Neural cell (in vitro differentiated cells): ENCODE measurements at regions not wholly inside any gene's neighbourhood (a gene's known extent, or its start where the extent isn't known, plus 50 kb on each side); places are given as distances from the start of the nearest gene placed in this dataset.
A peak's percentile ranks its signal among the peaks of the same experiment; 100 is the strongest.

Experiments used
- H2AFZ ChIP-seq: fragments of 200-600, 300-800 bp; sonication (generic), shearing (Covaris generic); 2 replicates; pipeline ENCODE4 v1.6.0; 2014; ENCODE audit warnings: low read depth, mild to moderate bottlenecking, antibody characterized with exemption, low read length, moderate library complexity
- H3F3A ChIP-seq: fragments of 200-600 bp; shearing (Covaris generic); 2 replicates; pipeline ENCODE4 v1.6.1; 2016; ENCODE audit warnings: mild to moderate bottlenecking, moderate library complexity, mixed read lengths, antibody characterized with exemption, low read length; ENCODE audit not compliant: insufficient read depth, poor library complexity, severe bottlenecking
- H3K27ac ChIP-seq: fragments of 200-600, 300-800 bp; sonication (generic), shearing (Covaris generic); 2 replicates; pipeline ENCODE4 v1.5.1; 2014; ENCODE audit warnings: mild to moderate bottlenecking, low read length, moderate library complexity
- H3K27me3 ChIP-seq: fragments of 300-800, 200-600 bp; sonication (generic), shearing (Covaris generic); 2 replicates; pipeline ENCODE4 v1.6.0; 2014; ENCODE audit warnings: mild to moderate bottlenecking, low read depth, low read length, moderate library complexity; ENCODE audit not compliant: insufficient read depth
- H3K36me3 ChIP-seq: fragments of 300-800, 200-600 bp; sonication (generic), shearing (Covaris generic); 2 replicates; pipeline ENCODE4 v1.5.1; 2014; ENCODE audit warnings: mild to moderate bottlenecking, antibody characterized with exemption, low read length, moderate library complexity; ENCODE audit not compliant: insufficient read depth
- H3K4me2 ChIP-seq: fragments of 300-800, 200-600 bp; sonication (generic), shearing (Covaris generic); 2 replicates; pipeline ENCODE4 v1.6.0; 2014; ENCODE audit warnings: mild to moderate bottlenecking, low read length
- H3K4me3 ChIP-seq: fragments of 300-800, 200-600 bp; sonication (generic), shearing (Covaris generic); 2 replicates; pipeline ENCODE4 v1.5.1; 2014; ENCODE audit warnings: mild to moderate bottlenecking, low read length, moderate library complexity
- H3K79me2 ChIP-seq: fragments of 200-600 bp; shearing (Covaris generic); replicated peaks from 2 replicates; pipeline ENCODE4 v1.6.0; 2014; ENCODE audit warnings: mild to moderate bottlenecking, low read length, moderate library complexity; ENCODE audit not compliant: insufficient read depth
- H3K9ac ChIP-seq: fragments of 300-800, 200-600 bp; sonication (generic), shearing (Covaris generic); 2 replicates; pipeline ENCODE4 v1.6.1; 2016; ENCODE audit warnings: mild to moderate bottlenecking, low read length, mixed read lengths
- H3K9me2 ChIP-seq: fragments of 200-600 bp; shearing (Covaris generic); 2 replicates; pipeline ENCODE4 v1.6.1; 2016; ENCODE audit warnings: mild to moderate bottlenecking, low read length, mixed read lengths; ENCODE audit not compliant: insufficient read depth
- H3K9me3 ChIP-seq: fragments of 200-600, 300-800 bp; sonication (generic), shearing (Covaris generic); 2 replicates; pipeline ENCODE4 v1.6.1; 2016; ENCODE audit warnings: mild to moderate bottlenecking, mixed run types, low read length, moderate library complexity, mixed read lengths
- H4K20me1 ChIP-seq: fragments of 200-600 bp; shearing (Covaris generic); 2 replicates; pipeline ENCODE4 v1.6.1; 2016; ENCODE audit warnings: mild to moderate bottlenecking, mixed run types; ENCODE audit not compliant: insufficient read depth
- CTCF ChIP-seq: fragments of 450-650 bp; IDR thresholded peaks from 2 replicates; pipeline ENCODE4 v1.5.1; 2014; ENCODE audit warnings: antibody characterized with exemption, mild to moderate bottlenecking, moderate library complexity; ENCODE audit not compliant: poor library complexity, severe bottlenecking
- EP300 ChIP-seq: fragments of 450-650 bp; conservative IDR thresholded peaks from 2 replicates; pipeline ENCODE4 v1.6.1; 2014; ENCODE audit warnings: antibody characterized with exemption, mild to moderate bottlenecking, moderate library complexity; ENCODE audit not compliant: poor library complexity, severe bottlenecking
- EZH2 ChIP-seq: fragments of 200-600, 300-800 bp; shearing (Covaris generic), sonication (generic); IDR thresholded peaks from 2 replicates; pipeline ENCODE4 v1.6.1; 2014; ENCODE audit warnings: antibody characterized with exemption, low read length, borderline replicate concordance, mild to moderate bottlenecking; ENCODE audit not compliant: insufficient read depth, poor library complexity, severe bottlenecking
- MXI1 ChIP-seq: fragments of 450-650 bp; conservative IDR thresholded peaks from 2 replicates; pipeline ENCODE4 v1.6.1; 2014; ENCODE audit warnings: antibody characterized with exemption, mild to moderate bottlenecking; ENCODE audit not compliant: poor library complexity, severe bottlenecking
- POLR2AphosphoS5 ChIP-seq: IDR thresholded peaks from 2 replicates; pipeline ENCODE4 v1.6.1; 2012
- RAD21 ChIP-seq: fragments of 450-650 bp; conservative IDR thresholded peaks from 2 replicates; pipeline ENCODE4 v1.6.1; 2014; ENCODE audit warnings: antibody characterized with exemption, mild to moderate bottlenecking, moderate library complexity
- REST ChIP-seq: IDR thresholded peaks from 2 replicates; pipeline ENCODE4 v1.6.1; 2012; ENCODE audit warnings: borderline replicate concordance
- SMC3 ChIP-seq: fragments of 450-650 bp; conservative IDR thresholded peaks from 2 replicates; pipeline ENCODE4 v1.6.1; 2014; ENCODE audit warnings: antibody characterized with exemption, mild to moderate bottlenecking, moderate library complexity; ENCODE audit not compliant: poor library complexity
- TAF1 ChIP-seq: IDR thresholded peaks from 2 replicates; pipeline ENCODE4 v1.6.1; 2012; ENCODE audit warnings: low read depth

GRCh38 chr10:91162495-91163268 is 57.8 kb upstream of the PCGF5 start:
- Histone ChIP-seq H3K9me2 (no peaks in the 10 kb centered on the region), H3K27ac (no peak overlapping the region), H3F3A (no peaks in the 10 kb centered on the region), H4K20me1 (no peaks in the 10 kb centered on the region), H3K4me3 (peak overlapping the region; percentile 81), H3K4me2 (no peak overlapping the region), H3K9ac (peak overlapping the region; percentile 65), H2AFZ (no peak overlapping the region), H3K36me3 (no peaks in the 10 kb centered on the region), H3K27me3 (peaks cover 29% of the 10 kb centered on the region), H3K9me3 (no peaks in the 10 kb centered on the region), H3K79me2 (no peaks in the 10 kb centered on the region)
- TF ChIP-seq MXI1: peak; percentile 24
- TF ChIP-seq REST: no peak
- TF ChIP-seq SMC3: no peak
- no peak for TF ChIP-seq EP300
- no peak for TF ChIP-seq EZH2
- TF ChIP-seq RAD21: peak; percentile 19

- Histone ChIP-seq H4K20me1 (no peaks in the 10 kb centered on the region), H3K79me2 (no peaks in the 10 kb centered on the region), H3K27me3 (peaks cover 29% of the 10 kb centered on the region), H2AFZ (peak overlapping the region; percentile 42), H3K9me2 (no peaks in the 10 kb centered on the region), H3K36me3 (no peaks in the 10 kb centered on the region), H3K4me2 (peak overlapping the region; percentile 63), H3K4me3 (peak overlapping the region; percentile 81), H3K9ac (peak overlapping the region; percentile 65), H3K9me3 (no peaks in the 10 kb centered on the region), H3K27ac (peak overlapping the region; percentile 29), H3F3A (no peaks in the 10 kb centered on the region)
- TF ChIP-seq SMC3: peak; percentile 49
- no peak for TF ChIP-seq EP300
- TF ChIP-seq TAF1: peak; percentile 23
- TF ChIP-seq POLR2AphosphoS5: no peak
- TF ChIP-seq REST: no peak
- peak; percentile 15 for TF ChIP-seq RAD21
- peak; percentile 32 for TF ChIP-seq CTCF
- TF ChIP-seq EZH2: no peak
- no peak for TF ChIP-seq MXI1
Measured at GRCh38 chr10:91163269-91163868, 57.1 kb upstream of the PCGF5 start.
